ENCODE measurements at regions not wholly inside any gene's neighbourhood (a gene's known extent, or its start where the extent isn't known, plus 50 kb on each side); places are given as distances from the start of the nearest gene placed in this dataset.

GRCh38 chr15:73809728-73810501 lies 56.8 kb upstream of the INSYN1 start:
- TF ChIP-seq POLR2AphosphoS5 (IDR thresholded peaks at IDR 0.05; ENCODE audit: low read depth, low read length) = no peak
- TF ChIP-seq REST (IDR thresholded peaks at IDR 0.05; ENCODE audit: insufficient read depth in 1 of 2, low read depth in 2 of 2, low read length in 2 of 2) = no peak
- no peak for TF ChIP-seq SIN3A (IDR thresholded peaks at IDR 0.05; ENCODE audit: borderline replicate concordance, insufficient read depth, low read length)
- no peak for TF ChIP-seq FOXP2 (optimal IDR thresholded peaks at IDR 0.05; ENCODE audit: borderline replicate concordance, extremely low read depth, extremely low read length, insufficient read depth)
- TF ChIP-seq TAF1 (IDR thresholded peaks at IDR 0.05; ENCODE audit: borderline replicate concordance, insufficient read depth, low read length) = no peak

GRCh38 chr15:73812806-73813465 lies 59.8 kb upstream of the INSYN1 start:
- no peak for TF ChIP-seq TAF1 (IDR thresholded peaks at IDR 0.05; ENCODE audit: borderline replicate concordance, insufficient read depth, low read length)
- TF ChIP-seq REST (IDR thresholded peaks at IDR 0.05; ENCODE audit: insufficient read depth in 1 of 2, low read depth in 2 of 2, low read length in 2 of 2) = no peak
- TF ChIP-seq FOXP2 (optimal IDR thresholded peaks at IDR 0.05; ENCODE audit: borderline replicate concordance, extremely low read depth, extremely low read length, insufficient read depth) = no peak
- no peak for TF ChIP-seq POLR2AphosphoS5 (IDR thresholded peaks at IDR 0.05; ENCODE audit: low read depth, low read length)
- TF ChIP-seq SIN3A (IDR thresholded peaks at IDR 0.05; ENCODE audit: borderline replicate concordance, insufficient read depth, low read length) = no peak

GRCh38 chr15:73813589-73813988 lies 59.8 kb upstream of the TBC1D21 start:
- TF ChIP-seq POLR2AphosphoS5 (IDR thresholded peaks at IDR 0.05; ENCODE audit: low read depth, low read length) (no peak), TAF1 (IDR thresholded peaks at IDR 0.05; ENCODE audit: borderline replicate concordance, insufficient read depth, low read length) (no peak), SIN3A (IDR thresholded peaks at IDR 0.05; ENCODE audit: borderline replicate concordance, insufficient read depth, low read length) (no peak), FOXP2 (optimal IDR thresholded peaks at IDR 0.05; ENCODE audit: borderline replicate concordance, extremely low read depth, extremely low read length, insufficient read depth) (no peak), REST (IDR thresholded peaks at IDR 0.05; ENCODE audit: insufficient read depth in 1 of 2, low read depth in 2 of 2, low read length in 2 of 2) (no peak)

GRCh38 chr15:73818308-73818985 lies 54.9 kb upstream of the TBC1D21 start:
- TF ChIP-seq POLR2AphosphoS5 (IDR thresholded peaks at IDR 0.05; ENCODE audit: low read depth, low read length) (no peak), SIN3A (IDR thresholded peaks at IDR 0.05; ENCODE audit: borderline replicate concordance, insufficient read depth, low read length) (no peak)

GRCh38 chr15:73821181-73821580 lies 52.2 kb upstream of the TBC1D21 start:
- TF ChIP-seq FOXP2 (optimal IDR thresholded peaks at IDR 0.05; ENCODE audit: borderline replicate concordance, extremely low read depth, extremely low read length, insufficient read depth) = no peak
- no peak for TF ChIP-seq POLR2AphosphoS5 (IDR thresholded peaks at IDR 0.05; ENCODE audit: low read depth, low read length)
- no peak for TF ChIP-seq TAF1 (IDR thresholded peaks at IDR 0.05; ENCODE audit: borderline replicate concordance, insufficient read depth, low read length)
- no peak for TF ChIP-seq SIN3A (IDR thresholded peaks at IDR 0.05; ENCODE audit: borderline replicate concordance, insufficient read depth, low read length)
- no peak for TF ChIP-seq REST (IDR thresholded peaks at IDR 0.05; ENCODE audit: insufficient read depth in 1 of 2, low read depth in 2 of 2, low read length in 2 of 2)
